ENCODE measurements at regions not wholly inside any gene's neighbourhood (a gene's known extent, or its start where the extent isn't known, plus 50 kb on each side); places are given as distances from the start of the nearest gene placed in this dataset.
A peak's percentile ranks its signal among the peaks of the same experiment; 100 is the strongest.
"Not testable (repeated sequence)": the region's sequence is repeated elsewhere in the genome, so short reads cannot be mapped to it uniquely, and the experiment has no call there.

DNA sequence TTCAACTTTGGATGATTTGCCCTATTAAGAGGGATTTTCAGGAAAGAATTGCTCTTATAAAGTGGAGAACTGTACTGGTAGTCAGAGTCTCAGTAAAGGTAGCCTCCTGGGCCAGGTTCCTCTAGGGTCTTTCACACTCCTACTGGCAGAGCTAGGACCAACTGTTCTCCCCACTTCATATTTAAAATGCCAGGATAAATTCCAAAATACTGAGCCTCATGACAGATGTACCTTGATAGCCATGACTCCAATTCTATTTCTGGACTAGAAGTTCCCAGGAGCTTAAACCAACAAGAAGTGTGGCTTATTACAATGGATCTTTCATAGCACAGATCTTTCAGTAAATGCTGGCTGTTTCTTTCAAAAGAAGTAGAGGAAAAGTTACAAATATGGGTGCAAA lies 126.5 kb downstream of the C12orf75 start:
- no peak for DNase-seq

- no peak for DNase-seq
Observed at GRCh38 chr12:105459760-105460330, 129.4 kb downstream of the C12orf75 start.

DNA sequence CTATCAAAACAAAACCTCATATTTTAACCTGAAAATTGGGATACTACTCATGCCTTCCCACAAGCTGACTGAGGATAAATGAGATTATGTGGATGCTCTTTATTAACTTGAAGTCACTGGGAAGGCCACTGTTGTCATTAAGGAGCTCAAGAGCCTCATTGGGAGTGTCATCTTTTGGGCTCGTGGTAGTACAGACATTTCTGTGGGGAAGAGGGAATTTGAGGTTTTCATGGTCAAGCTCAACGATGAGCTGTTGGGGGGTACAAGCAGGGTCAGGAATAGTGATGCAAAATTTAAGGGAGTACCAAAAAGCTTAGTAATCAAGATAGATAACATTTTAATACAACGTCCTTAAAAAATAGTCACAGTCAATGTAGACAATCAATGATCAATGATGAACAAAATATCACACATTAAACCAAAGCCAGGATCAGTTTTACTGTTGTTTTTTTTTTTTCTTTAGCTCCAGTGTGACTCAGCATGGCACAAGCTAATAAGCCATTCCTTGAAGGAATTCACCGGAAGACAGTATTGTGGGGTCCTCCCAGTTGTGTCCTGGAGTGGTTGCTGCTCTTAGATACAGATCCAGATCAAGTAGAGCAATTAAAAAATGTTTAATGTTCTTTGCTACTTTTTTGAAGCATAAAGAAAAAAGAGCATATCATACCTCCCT lies 130.9 kb downstream of the C12orf75 start:
- DNase-seq = no peak

- no peak for DNase-seq
Observed at GRCh38 chr12:105461944-105462762, 131.7 kb downstream of the C12orf75 start.

DNA sequence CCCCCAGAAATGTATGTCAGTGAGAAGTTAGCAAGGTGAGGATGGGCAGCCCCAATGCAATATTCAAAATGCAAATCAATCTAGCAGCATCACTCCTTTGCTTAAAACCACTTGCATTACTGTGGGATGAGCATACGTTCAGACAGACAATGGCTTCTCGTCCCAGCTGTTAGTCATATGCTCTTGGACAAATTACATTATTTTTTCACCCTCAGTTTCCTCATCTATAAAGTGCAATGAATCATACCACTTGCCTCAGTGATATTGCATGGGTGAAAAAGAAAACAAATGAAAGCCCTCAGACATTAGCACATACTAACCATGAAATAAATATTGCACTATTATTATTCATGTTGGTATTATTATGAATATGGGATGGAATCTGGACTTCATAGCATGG lies 132.3 kb downstream of the C12orf75 start:
- DNase-seq = no peak

GRCh38 chr12:105464406-105464805 lies 133.9 kb downstream of the C12orf75 start:
- DNase-seq = no peak

DNA sequence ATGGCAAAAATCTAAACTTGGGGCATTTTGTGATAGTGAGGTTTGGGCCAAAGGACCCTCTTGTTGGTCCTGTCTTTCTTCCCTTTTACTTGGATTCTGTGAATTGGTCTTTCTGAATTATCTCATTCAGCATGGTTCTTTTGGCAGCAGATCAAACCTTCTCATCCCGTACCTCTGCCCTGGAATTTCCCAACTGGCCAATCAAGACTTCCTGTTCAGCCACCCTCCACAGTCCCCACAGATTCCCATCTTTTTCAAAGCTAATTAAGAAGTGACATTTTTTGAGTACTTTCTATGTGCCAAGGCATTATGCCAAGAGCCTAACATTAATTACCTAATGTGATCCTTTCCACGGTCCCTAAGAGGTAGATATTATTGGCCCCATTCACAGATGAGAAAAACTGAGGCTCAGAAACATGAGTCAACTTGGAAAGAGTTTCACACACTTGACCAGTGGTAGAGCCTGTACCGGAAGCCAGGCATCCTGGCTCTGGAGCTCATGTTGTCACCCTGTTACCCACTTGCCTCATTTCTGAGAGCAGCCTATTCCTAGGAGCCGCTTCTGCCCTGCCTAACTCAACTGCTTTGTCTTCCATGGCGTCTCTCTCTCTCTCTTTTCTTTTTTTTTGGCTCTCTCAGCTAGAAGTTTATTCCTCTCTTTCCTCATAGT lies 135.9 kb downstream of the C12orf75 start:
- no peak for DNase-seq

DNA sequence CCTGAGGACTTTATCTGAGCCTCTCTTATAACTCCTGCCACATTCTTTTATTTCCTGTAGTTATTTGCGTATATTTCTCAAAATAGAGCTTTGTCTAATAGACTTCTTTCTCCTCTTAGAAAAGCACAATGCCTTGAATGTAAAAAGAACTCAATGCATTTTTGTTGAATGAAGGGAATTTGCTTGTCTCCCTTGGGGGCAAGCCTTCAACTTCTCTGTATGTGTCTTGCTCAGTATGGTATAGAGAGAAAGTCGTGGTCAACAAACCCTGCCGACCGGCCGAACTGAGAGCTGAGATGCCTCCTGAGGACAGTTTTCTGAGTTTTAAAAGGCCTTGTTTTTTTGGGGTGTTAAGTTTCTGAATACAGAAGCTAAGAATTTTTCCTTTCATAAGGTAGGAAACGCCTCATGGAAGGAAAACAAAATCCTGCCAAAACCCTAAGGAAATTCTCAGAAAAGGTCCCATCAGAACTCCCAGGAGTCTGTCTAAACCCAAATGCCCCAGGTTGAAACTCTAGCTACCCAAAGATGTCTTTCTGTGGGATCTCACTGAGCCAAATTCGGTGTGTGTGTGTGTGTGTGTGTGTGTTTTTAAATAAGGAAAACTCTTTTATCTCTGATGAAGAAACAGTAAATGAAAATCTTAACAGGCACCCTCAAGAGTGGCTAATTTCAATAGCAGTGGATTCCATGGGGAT lies 136.6 kb downstream of the C12orf75 start:
- DNase-seq = no peak

DNA sequence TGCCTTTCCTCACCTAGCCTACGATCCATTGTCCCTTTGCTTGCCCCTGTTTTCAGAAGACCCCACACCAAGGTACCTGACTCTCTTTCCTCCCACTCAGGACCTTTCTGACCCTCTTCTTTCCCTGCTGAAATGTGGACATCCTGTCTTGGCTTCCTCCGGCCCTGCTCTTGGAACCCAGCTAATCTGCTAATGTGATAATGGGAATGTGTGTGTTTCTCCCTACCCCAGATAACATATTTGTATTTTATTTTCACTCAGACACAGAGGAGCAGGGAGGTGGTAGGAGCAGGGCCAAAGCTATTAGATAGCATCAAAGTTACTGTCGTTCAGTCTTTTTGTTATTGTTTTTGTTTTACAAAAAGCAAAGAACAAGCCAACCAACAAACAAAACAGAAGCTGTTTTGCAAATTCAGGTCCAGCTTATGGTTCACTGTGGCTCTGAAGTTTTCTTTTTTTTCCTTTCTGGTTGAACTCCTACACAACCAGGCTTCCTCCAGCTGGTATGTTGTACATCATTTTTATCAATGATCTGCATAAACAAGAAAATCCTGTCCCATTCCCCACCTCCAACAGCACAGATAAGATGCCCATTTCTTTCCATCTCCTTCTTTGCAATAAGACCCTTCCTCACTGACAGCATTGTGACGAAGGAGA lies 137.3 kb downstream of the C12orf75 start:
- DNase-seq = no peak

DNA sequence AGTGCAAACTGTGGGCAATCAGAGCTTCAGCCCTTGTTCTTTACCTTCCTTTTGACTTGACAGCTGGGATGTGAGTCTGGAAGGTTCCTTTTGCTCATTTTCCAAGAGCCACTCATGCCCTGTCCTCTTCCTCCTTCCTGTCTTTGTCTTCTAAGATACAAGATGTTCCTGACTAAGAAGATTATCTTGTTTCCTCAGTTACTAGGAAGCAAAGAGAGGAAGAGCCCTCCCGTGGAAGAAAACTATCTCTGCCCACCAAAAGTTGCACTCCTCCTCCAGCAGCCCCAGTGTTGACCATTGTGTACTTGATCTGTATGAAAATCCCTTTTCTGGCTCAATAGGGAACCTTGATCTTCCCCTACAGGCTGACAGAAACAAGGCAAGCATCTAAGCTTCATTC lies 138.0 kb downstream of the C12orf75 start:
- DNase-seq = no peak

DNA sequence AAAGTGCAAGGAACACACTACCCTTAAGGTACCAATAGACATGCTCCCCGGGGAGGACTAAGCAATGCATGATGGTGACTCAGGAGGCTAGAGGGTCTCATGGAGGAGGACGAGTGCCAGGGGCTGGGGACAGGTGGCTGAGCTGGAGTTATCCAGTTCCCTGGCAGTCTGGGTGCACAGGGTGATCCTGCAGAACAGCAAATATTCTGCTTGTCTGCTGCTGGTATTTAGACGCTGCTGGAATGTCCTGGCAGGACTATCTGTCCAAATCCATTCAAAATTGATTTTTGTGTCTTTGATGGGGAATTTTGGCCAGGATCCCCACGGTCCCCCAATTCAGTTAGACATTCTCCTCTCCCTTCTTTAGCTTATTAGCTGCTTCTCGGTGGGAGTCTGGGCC lies 138.7 kb downstream of the C12orf75 start:
- DNase-seq = no peak

DNA sequence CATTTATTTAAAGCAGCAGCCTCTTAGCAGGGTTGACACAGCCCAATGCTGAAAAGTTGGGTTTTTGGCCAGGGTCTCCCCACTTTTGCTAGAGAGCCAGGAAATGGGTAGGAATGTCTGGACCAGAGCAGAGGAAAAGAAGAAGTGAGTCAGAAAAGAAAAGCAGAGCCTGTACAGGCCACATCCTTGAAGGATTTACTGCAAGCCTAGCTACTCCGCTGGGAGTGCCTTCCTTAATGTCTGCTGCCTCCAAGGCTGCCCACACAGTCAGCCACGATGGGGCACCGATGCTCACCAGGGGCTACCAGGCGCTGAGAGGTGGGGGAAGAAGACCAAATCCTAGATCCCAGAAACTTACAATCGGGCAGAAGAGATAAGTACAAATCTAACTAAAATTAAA lies 139.2 kb downstream of the C12orf75 start:
- no peak for DNase-seq

- DNase-seq = no peak
Observed at GRCh38 chr12:105470102-105470501, 139.6 kb downstream of the C12orf75 start.

- DNase-seq = no peak
Observed at GRCh38 chr12:105470601-105471000, 140.1 kb downstream of the C12orf75 start.

GRCh38 chr12:105474672-105475071 lies 144.2 kb downstream of the C12orf75 start:
- DNase-seq = no peak

DNA sequence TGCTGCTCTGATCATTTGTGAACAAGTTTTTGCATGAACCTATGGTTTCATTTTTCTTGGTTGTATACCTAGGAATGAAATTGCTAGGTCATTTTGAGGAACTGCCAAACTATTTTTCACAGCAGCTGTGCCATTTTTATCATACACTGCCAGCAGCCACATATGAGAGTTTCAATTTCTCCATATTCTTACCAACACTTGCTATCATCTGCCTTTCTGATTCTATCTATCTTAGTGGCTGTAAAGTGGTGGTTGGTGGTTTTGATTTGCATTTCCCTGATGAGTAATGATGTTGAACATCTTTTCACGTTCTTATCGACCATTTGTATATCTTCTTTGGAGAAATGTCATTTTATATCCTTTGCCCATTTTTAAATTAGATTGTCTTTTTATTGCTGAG lies 146.1 kb downstream of the C12orf75 start:
- peak; percentile 18 for DNase-seq

GRCh38 chr12:105477873-105478272 lies 147.4 kb downstream of the C12orf75 start:
- DNase-seq = no peak

DNA sequence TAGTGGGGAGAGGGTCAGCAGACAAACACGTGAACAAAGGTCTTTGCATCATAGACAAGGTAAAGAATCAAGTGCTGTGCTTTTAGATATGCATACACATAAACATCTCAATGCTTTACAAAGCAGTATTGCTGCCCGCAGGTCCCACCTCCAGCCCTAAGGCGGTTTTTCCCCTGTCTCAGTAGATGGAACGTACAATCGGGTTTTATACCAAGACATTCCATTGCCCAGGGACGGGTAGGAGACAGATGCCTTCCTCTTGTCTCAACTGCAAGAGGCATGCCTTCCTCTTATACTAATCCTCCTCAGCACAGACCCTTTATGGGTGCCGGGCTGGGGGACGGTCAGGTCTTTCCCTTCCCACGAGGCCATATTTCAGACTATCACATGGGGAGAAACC lies 148.3 kb downstream of the C12orf75 start:
- not testable (repeated sequence) for DNase-seq

GRCh38 chr12:105479710-105480109 lies 149.2 kb downstream of the C12orf75 start:
- no peak for DNase-seq

DNA sequence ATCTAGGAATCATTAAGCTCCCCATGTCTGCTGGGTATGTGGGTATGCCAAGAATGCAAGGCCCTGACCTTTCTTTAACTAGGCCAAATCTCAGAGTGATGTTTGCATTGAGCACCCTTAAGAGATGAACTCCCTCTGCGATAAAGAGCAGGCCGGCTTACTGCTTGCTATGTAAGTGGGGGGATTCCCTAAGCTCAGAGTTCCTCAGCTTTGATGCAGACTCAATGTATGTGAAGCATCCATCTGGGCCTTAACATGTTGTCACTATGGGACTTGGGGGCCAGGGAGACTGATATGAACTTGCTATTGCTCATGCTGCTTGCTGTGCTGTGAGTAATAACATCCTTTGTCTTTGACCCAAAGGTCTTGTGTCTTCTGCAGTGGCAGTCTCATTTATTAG lies 149.7 kb downstream of the C12orf75 start:
- no peak for DNase-seq

GRCh38 chr12:105481392-105482300 lies 151.2 kb downstream of the C12orf75 start:
- DNase-seq = no peak
